DMS79 treated with DMSO at 0.1 percent for 48 hours (cell line): ENCODE measurements at regions not wholly inside any gene's neighbourhood (a gene's known extent, or its start where the extent isn't known, plus 50 kb on each side); places are given as distances from the start of the nearest gene placed in this dataset.
"Not testable (repeated sequence)": the region's sequence is repeated elsewhere in the genome, so short reads cannot be mapped to it uniquely, and the experiment has no call there.

Experiments used
- DNase-seq: peaks from one replicate; lab custom pipeline; 2025; lab: John Stamatoyannopoulos, UW

- not testable (repeated sequence) for DNase-seq
Observed at GRCh38 chr4:8972635-8973034, 101.0 kb upstream of the HMX1 start.

DNA sequence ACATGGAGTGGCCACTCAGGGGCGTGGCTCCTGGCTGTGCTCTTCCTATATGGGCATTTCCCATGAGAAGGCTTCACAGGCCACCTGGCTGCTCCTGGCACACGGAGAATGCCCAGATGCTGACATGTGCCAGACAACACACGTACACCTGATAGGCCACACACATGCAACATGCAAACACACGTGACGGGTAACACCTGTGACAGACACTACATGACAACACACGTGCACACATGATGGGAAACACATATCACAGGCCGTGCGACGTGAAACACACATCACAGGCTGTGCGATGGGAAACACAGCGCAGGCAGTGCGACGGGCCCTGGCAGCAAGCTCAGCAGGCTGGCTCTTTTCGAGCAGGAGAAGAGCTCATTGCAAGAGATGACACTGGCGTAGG lies 94.3 kb upstream of the HMX1 start:
- DNase-seq: not testable (repeated sequence)

DNA sequence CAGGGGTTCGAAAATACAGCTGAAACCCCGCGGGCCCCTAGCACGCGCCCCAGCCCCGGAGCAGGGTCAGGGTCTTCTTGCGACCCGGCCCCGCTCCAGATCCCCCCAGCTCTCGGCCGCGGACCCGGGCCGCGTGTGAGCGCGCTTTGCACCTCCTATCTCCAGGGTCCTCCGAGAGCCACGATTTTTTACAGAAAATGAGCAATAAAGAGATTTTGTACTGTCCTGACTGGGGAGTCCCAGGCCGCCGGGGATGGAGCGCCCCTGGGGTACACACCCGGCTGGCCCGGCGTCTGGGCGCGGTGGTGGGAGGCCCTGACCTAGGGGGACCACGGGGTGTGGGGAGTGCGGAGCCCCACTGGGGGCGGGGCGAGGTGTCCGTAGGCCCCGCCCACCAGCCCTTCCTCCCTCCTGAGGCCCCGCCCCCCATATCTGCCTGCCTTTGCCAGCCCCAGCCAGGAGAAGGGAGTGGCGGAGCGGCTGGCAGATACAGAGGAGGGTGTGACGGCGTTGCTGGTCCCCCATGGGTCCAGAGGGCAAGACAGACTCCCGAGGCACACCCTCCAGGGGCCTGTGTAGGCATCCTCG lies 92.7 kb upstream of the HMX1 start:
- not testable (repeated sequence) for DNase-seq

DNA sequence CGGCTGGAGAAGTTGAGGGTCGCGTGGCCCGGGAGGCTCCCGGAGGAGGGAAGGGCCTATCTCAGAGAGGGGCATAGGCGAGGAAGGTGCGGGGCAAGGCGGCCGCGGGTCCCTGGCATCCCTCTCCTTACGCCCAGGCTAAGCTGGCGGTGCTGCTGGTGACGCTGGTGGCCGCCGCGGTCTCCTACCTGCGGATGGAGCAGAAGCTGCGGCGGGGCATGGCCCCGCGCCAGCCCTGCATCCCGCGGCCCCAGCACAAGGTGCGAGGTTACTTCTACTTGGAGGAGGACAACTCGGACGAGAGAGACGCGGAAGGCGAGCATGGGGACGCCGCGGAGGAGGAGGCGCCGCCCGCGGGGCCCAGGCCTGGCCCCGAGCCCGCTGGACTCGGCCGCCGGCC lies 91.9 kb upstream of the HMX1 start:
- DNase-seq: not testable (repeated sequence)

DNA sequence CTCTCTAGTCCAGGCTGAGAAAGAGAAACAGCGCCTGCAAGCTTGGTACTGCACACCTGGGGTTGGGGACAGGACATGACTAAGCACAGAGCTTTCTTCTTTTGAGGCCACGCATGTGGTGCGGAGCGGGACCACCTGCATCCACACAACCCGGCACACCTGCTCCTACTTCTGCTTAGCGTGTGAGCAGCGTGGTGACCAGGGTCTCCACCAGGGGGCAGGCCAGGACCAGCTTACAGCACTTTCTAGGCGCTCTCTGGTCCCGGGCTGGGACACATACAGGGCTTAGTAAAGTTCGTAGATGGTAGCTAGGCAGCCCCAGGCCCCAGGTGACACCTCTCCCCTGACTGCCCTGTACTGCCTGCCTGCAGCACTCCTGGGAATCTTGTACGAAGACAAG lies 89.7 kb upstream of the HMX1 start:
- DNase-seq: peak; percentile 33

- not testable (repeated sequence) for DNase-seq
Observed at GRCh38 chr4:8959471-8959870, 87.8 kb upstream of the HMX1 start.

DNA sequence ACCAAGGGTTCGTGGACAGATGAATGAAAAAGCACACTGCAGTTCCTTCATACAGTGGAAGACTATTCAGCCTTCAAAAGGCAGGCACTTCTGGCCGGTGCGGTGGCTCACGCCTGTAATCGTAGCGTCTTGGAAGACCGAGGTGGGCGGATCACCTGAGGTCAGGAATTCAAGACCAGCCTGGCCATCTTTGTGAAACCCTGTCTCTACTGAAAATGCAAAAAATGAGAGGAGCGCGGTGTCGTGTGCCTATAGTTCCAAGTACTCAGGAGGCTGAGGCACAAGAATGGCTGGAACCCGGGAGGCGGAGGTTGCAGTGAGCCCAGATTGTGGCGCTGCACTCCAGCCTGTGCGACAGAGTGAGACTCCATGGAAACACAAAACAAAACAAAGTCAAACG lies 82.4 kb upstream of the HMX1 start:
- not testable (repeated sequence) for DNase-seq

DNA sequence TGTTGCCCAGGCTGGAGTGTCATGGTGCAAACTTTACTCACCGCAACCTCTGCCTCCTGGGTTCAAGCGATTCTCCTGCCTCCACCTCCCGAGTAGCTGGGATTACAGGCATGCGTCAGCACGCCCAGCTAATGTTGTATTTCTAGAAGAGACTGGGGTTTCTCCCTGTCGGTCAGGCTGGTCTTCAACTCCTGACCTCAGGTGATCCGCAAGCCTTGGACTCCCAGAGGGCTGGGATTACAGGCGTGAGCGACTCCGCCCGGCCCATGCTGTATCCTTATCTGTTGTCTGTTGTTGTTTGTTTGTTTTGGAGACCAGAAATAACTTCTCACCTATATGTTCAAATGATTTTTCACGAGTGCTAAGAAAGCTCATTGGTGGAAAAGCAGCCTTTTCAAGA lies 81.2 kb upstream of the HMX1 start:
- DNase-seq: not testable (repeated sequence)

DNA sequence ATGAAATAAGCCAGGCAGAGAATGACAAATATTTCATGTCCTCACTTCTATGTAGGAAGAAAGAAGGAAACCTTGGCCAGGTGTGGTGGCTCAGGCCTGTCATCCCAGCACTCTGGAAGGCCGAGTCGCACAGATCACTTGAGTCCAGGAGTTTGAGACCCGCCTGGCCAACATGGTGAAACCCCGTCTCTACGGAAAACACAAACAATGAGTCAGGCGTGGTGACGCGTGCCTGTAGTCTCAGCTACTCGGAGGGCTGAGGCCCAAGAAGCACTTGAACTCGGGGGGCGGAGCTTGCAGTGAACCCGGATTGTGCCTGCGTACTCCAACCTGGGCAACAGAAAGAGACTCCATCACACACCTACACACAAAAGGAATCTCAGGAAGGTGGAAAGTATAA lies 80.5 kb upstream of the HMX1 start:
- not testable (repeated sequence) for DNase-seq

- not testable (repeated sequence) for DNase-seq
Observed at GRCh38 chr4:8945506-8945905, 73.9 kb upstream of the HMX1 start.

GRCh38 chr4:8943367-8943766 lies 71.7 kb upstream of the HMX1 start:
- not testable (repeated sequence) for DNase-seq

DNA sequence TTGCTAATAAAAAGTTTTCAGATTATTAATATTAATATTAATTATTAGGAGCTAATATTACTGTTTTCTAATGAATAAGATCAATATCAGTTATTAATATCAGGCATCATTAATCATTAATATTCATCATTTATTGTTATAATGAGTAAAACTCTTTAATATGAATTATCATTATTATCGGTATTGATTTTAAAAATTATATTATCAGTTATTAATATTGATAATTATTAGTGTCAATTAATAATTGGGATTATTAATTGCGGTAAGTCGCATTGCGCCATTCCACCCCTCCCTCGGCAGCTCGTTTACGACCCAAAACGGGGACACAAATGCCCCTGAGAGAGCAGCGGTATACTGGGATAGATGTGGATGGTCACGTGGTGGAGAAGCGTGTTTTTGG lies 70.4 kb upstream of the HMX1 start:
- DNase-seq: not testable (repeated sequence)

- DNase-seq: not testable (repeated sequence)
Observed at GRCh38 chr4:8941492-8941805, 69.8 kb upstream of the HMX1 start.

DNA sequence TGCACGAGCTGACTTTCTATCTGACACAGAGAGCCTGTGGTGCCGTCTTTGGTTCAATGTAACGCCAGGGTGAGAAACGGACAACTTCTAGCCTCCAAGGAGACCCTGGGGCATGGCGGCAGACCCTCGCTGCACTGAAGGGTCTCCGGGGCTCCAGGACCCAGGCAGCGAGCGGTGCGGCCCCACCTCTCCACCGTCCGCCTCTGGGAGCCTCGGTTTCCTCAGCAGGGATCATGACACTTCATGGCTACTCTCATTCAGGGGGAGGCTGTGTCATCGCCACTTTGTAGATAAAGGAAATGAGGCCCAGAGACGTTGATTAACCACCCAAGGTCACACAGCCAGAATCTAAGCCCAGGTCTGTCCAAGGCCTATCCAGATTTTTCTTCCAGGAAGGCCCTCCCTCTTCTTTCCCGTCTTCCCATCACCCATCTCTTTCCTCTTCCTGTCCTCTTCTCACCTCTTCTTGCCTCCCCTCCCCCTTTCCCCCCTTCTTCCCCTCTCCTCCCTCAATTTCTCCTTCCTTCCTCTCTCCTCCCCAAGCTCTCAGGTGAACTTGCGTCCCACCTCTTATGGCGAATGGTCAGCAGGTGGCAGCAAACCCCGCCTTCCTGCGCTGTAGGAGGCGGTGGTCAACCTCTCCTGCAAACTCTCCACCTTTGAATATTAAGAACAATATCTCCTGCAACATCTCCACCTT lies 69.3 kb upstream of the HMX1 start:
- DNase-seq: no peak

GRCh38 chr4:8939840-8940742 lies 68.5 kb upstream of the HMX1 start:
- no peak for DNase-seq

DNA sequence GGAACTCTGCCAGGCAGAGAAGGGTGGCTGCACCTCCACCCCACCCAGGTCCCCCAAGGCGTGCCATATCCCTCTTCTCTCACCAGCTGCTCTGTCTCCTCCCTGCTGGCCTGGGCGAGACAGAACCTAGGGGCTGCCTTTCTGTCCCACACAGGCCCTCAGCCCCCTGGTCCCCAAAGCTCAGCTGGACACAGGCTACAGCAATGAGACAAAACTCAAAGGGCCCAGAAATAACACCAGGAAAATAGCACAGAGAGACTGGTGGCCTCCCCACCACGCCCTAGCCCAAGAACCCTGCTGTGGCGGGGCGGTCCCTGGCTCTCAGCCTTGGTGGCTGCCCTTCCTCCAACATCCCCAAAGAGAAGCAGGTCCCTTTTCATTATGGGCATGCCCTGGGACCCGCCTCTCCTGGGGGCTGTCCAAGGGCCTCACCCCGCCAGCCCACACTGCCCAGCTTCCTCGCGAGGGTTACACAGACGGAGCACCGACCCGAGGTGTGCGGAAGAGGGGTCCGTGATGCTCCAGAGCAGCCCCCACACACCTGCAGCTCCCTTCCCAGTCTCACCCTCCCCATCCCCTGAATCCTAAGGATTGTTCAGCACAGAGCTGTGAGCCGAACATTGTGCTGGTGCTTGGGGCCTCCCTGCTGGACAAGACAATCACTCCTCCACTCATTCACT lies 67.7 kb upstream of the HMX1 start:
- DNase-seq: no peak

DNA sequence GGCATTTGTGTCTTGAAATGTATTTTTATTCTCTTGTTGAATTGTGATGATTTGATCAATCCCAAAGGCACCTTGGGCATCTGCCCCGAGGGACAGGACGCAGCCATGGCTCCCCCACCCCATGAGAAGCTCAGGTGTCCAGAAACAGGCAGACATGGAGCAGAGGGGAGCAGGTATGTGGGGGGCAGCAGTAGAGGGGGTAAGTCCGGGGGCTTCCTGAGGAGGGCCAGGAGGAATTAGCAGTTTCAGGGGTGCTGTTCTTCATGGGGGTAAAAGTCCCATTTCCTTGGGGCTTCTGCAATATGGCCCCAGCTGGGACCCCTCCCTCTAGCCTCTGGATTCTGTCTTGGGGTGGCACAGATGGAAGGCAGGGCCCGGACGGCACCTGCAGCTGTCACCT lies 67.0 kb upstream of the HMX1 start:
- no peak for DNase-seq

- no peak for DNase-seq
Observed at GRCh38 chr4:8938137-8938536, 66.5 kb upstream of the HMX1 start.

GRCh38 chr4:8932884-8933283 lies 61.2 kb upstream of the HMX1 start:
- DNase-seq: no peak

DNA sequence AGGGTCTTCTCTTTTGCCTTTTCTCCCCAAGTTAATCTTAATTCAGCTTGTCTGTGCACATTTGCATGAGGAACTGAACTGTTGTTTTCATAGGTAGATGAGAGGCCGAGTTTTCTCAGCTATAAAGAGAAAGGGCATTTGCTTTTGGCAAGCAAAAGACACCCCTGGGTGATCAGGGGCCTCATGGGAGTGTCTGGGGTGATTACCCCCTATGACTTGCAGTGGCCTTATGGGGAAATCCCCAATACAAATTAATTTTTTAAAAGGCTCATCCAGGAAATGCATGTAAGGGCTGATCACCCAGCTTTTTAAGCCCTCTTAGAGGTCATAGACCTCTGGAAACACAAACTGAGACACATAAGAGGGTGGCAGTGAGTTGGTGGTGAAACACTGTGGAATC lies 56.4 kb upstream of the HMX1 start:
- no peak for DNase-seq

GRCh38 chr4:8922481-8922880 lies 50.8 kb upstream of the HMX1 start:
- no peak for DNase-seq

- DNase-seq: no peak
Observed at GRCh38 chr4:8921465-8921864, 49.8 kb upstream of the HMX1 start.
